DND-41 (cell line): ENCODE measurements at regions not wholly inside any gene's neighbourhood (a gene's known extent, or its start where the extent isn't known, plus 50 kb on each side); places are given as distances from the start of the nearest gene placed in this dataset.

Experiments
- EZH2 ChIP-seq: IDR thresholded peaks from 3 replicates; pipeline ENCODE4 v1.6.1; 2012; ENCODE audit warnings: borderline replicate concordance, low read depth, mild to moderate bottlenecking, moderate library complexity, low read length, inconsistent platforms; ENCODE audit not compliant: severe bottlenecking
- TF ChIP-seq, protein P1 (sequence below): IDR thresholded peaks from 2 replicates; pipeline ENCODE4 v1.5.1; 2012; ENCODE audit warnings: borderline replicate concordance, low read length, moderate library complexity, mild to moderate bottlenecking; ENCODE audit not compliant: poor library complexity, severe bottlenecking; ENCODE audit errors: extremely low read depth

DNA sequence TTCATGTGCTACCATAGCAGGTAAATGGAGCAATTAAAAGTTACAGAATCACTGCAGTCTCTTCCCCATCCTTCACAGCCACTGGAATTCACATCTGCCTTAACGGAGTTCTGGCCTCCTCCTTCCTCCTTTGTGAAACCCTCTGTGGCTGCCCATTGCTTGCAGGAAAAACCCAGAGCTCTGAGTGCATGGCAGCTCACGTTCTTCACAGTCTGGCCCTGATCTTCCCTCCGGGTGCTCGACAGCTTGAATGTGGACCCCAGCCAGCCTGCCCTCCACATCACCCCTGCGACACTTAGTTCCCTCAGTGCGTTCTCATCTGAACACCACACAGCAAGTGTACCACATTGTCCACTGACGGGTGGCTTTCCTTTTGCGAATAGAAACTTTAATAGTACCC lies 63.2 kb upstream of the RUFY1 start:
- TF ChIP-seq, protein P1, sequence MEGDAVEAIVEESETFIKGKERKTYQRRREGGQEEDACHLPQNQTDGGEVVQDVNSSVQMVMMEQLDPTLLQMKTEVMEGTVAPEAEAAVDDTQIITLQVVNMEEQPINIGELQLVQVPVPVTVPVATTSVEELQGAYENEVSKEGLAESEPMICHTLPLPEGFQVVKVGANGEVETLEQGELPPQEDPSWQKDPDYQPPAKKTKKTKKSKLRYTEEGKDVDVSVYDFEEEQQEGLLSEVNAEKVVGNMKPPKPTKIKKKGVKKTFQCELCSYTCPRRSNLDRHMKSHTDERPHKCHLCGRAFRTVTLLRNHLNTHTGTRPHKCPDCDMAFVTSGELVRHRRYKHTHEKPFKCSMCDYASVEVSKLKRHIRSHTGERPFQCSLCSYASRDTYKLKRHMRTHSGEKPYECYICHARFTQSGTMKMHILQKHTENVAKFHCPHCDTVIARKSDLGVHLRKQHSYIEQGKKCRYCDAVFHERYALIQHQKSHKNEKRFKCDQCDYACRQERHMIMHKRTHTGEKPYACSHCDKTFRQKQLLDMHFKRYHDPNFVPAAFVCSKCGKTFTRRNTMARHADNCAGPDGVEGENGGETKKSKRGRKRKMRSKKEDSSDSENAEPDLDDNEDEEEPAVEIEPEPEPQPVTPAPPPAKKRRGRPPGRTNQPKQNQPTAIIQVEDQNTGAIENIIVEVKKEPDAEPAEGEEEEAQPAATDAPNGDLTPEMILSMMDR: no peak
- TF ChIP-seq EZH2: no peak
